Kidney epithelial cell (primary cell): ENCODE measurements at regions not wholly inside any gene's neighbourhood (a gene's known extent, or its start where the extent isn't known, plus 50 kb on each side); places are given as distances from the start of the nearest gene placed in this dataset.
A peak's percentile ranks its signal among the peaks of the same experiment; 100 is the strongest.

Experiments
- DNase-seq: peaks from one replicate; pipeline ENCODE4 v3.0.0-alpha.2; 2010; ENCODE audit warnings: low read depth
- H3K27me3 ChIP-seq: 2 replicates; pipeline ENCODE4 v1.6.0; 2011; ENCODE audit warnings: low read length; ENCODE audit not compliant: control insufficient read depth, insufficient read depth
- H3K36me3 ChIP-seq: 2 replicates; pipeline ENCODE4 v1.5.1; 2011; ENCODE audit warnings: low read length; ENCODE audit not compliant: control insufficient read depth, insufficient read depth
- H3K4me3 ChIP-seq: 2 replicates; pipeline ENCODE4 v1.5.1; 2011; ENCODE audit warnings: low read depth, mild to moderate bottlenecking, control low read depth, low read length
- CTCF ChIP-seq: IDR thresholded peaks from 2 replicates; pipeline ENCODE4 v1.5.1; 2011; ENCODE audit warnings: mild to moderate bottlenecking, moderate library complexity, low read length, control low read depth, inconsistent platforms; ENCODE audit not compliant: insufficient read depth, poor library complexity, severe bottlenecking

GRCh38 chr10:4199196-4199595 is 414.2 kb upstream of the KLF6 start:
- no peak overlapping the region for H3K4me3 ChIP-seq
- no peak for DNase-seq
- H3K36me3 ChIP-seq: no peaks in the 10 kb centered on the region
- H3K27me3 ChIP-seq: no peaks in the 10 kb centered on the region
- no peak for TF ChIP-seq CTCF

- Histone ChIP-seq H3K4me3 (no peak overlapping the region), H3K27me3 (no peaks in the 10 kb centered on the region), H3K36me3 (no peaks in the 10 kb centered on the region)
- no peak for DNase-seq
- no peak for TF ChIP-seq CTCF
Measured at GRCh38 chr10:4198216-4198615, 413.2 kb upstream of the KLF6 start.

GRCh38 chr10:4197676-4198075 is 412.7 kb upstream of the KLF6 start:
- no peak for TF ChIP-seq CTCF
- Histone ChIP-seq H3K36me3 (no peaks in the 10 kb centered on the region), H3K27me3 (no peaks in the 10 kb centered on the region), H3K4me3 (no peak overlapping the region)
- no peak for DNase-seq

GRCh38 chr10:4196771-4197390 is 411.9 kb upstream of the KLF6 start:
- H3K36me3 ChIP-seq: no peaks in the 10 kb centered on the region
- no peak for TF ChIP-seq CTCF
- no peak for DNase-seq

GRCh38 chr10:4196183-4196582 is 411.2 kb upstream of the KLF6 start:
- DNase-seq: no peak
- Histone ChIP-seq H3K4me3 (no peak overlapping the region), H3K27me3 (no peaks in the 10 kb centered on the region), H3K36me3 (no peaks in the 10 kb centered on the region)
- TF ChIP-seq CTCF: no peak

More at GRCh38 chr10:4196771-4197390, 411.9 kb upstream of the KLF6 start:
- Histone ChIP-seq H3K4me3 (no peak overlapping the region), H3K27me3 (no peaks in the 10 kb centered on the region)

- peak; percentile 26 for DNase-seq
- Histone ChIP-seq H3K4me3 (no peak overlapping the region), H3K27me3 (no peaks in the 10 kb centered on the region)
Measured at GRCh38 chr10:4195213-4195612, 410.2 kb upstream of the KLF6 start.

More at GRCh38 chr10:4195213-4195612, 410.2 kb upstream of the KLF6 start:
- no peaks in the 10 kb centered on the region for H3K36me3 ChIP-seq
- TF ChIP-seq CTCF: no peak
